OCI-LY1 (cell line): ENCODE measurements at regions not wholly inside any gene's neighbourhood (a gene's known extent, or its start where the extent isn't known, plus 50 kb on each side); places are given as distances from the start of the nearest gene placed in this dataset.

ENCODE experiments used
- H2AFZ ChIP-seq: fragments of 200-600 bp; sonication (generic), shearing (Covaris generic); 2 replicates; pipeline ENCODE4 v1.6.0; 2014; ENCODE audit warnings: antibody characterized with exemption, mild to moderate bottlenecking, low read length
- H3F3A ChIP-seq: fragments of 200-600 bp; sonication (generic), shearing (Covaris generic); 2 replicates; pipeline ENCODE4 v1.6.0; 2014; ENCODE audit warnings: mild to moderate bottlenecking, antibody characterized with exemption, low read length, moderate library complexity; ENCODE audit not compliant: insufficient read depth
- H3K27ac ChIP-seq: fragments of 200-600 bp; sonication (generic); 2 replicates; pipeline ENCODE4 v1.5.1; 2014; ENCODE audit warnings: low read length, mixed run types, mild to moderate bottlenecking, low read depth; ENCODE audit not compliant: poor library complexity, severe bottlenecking
- H3K27me3 ChIP-seq: fragments of 200-600 bp; sonication (generic); 2 replicates; pipeline ENCODE4 v1.6.0; 2014; ENCODE audit warnings: antibody characterized with exemption, mild to moderate bottlenecking, low read length, moderate library complexity; ENCODE audit not compliant: insufficient read depth
- H3K36me3 ChIP-seq: fragments of 200-600 bp; sonication (generic); 2 replicates; pipeline ENCODE4 v1.6.1; 2014; ENCODE audit warnings: mild to moderate bottlenecking, antibody characterized with exemption, low read length, moderate library complexity, mixed read lengths; ENCODE audit not compliant: insufficient read depth
- H3K4me1 ChIP-seq: fragments of 200-600 bp; sonication (generic); 2 replicates; pipeline ENCODE4 v1.5.1; 2014; ENCODE audit warnings: mild to moderate bottlenecking, low read length, moderate library complexity; ENCODE audit not compliant: insufficient read depth, severe bottlenecking
- H3K4me2 ChIP-seq: fragments of 200-600 bp; sonication (generic), shearing (Covaris generic); 2 replicates; pipeline ENCODE4 v1.6.1; 2014; ENCODE audit warnings: low read length
- H3K4me3 ChIP-seq: fragments of 200-600 bp; sonication (generic); 2 replicates; pipeline ENCODE4 v1.5.1; 2014; ENCODE audit warnings: low read length, low read depth, mild to moderate bottlenecking, mixed read lengths; ENCODE audit not compliant: poor library complexity, severe bottlenecking
- H3K79me2 ChIP-seq: fragments of 200-600 bp; shearing (Covaris generic); 2 replicates; pipeline ENCODE4 v1.6.1; 2016; ENCODE audit warnings: mixed run types, low read length, mixed read lengths; ENCODE audit not compliant: insufficient read depth
- H3K9ac ChIP-seq: fragments of 200-600 bp; sonication (generic), shearing (Covaris generic); 2 replicates; pipeline ENCODE4 v1.6.1; 2014; ENCODE audit warnings: mild to moderate bottlenecking, low read length, mixed read lengths
- H3K9me2 ChIP-seq: fragments of 200-600 bp; sonication (generic), shearing (Covaris generic); 2 replicates; pipeline ENCODE4 v1.6.1; 2014; ENCODE audit warnings: low read depth, mild to moderate bottlenecking, low read length, mixed read lengths
- H3K9me3 ChIP-seq: fragments of 200-600 bp; shearing (Covaris generic); 2 replicates; pipeline ENCODE4 v1.6.1; 2014; ENCODE audit warnings: low read length, mixed read lengths
- H4K20me1 ChIP-seq: fragments of 200-600 bp; sonication (generic), shearing (Covaris generic); 2 replicates; pipeline ENCODE4 v1.6.0; 2016; ENCODE audit warnings: mild to moderate bottlenecking, low read length; ENCODE audit not compliant: insufficient read depth
- EZH2 ChIP-seq: fragments of 200-600 bp; sonication (generic), shearing (Covaris generic); IDR thresholded peaks from 2 replicates; pipeline ENCODE4 v1.8.0; 2017; ENCODE audit warnings: borderline replicate concordance, mixed run types, mild to moderate bottlenecking, antibody characterized with exemption, low read length, moderate library complexity, mixed read lengths
- TF ChIP-seq, protein P1 (sequence below): fragments of 200-600 bp; sonication (generic), shearing (Covaris generic); IDR thresholded peaks from 2 replicates; pipeline ENCODE4 v1.5.1; 2017; ENCODE audit warnings: mild to moderate bottlenecking, antibody characterized with exemption, low read length, moderate library complexity, mixed read lengths

DNA sequence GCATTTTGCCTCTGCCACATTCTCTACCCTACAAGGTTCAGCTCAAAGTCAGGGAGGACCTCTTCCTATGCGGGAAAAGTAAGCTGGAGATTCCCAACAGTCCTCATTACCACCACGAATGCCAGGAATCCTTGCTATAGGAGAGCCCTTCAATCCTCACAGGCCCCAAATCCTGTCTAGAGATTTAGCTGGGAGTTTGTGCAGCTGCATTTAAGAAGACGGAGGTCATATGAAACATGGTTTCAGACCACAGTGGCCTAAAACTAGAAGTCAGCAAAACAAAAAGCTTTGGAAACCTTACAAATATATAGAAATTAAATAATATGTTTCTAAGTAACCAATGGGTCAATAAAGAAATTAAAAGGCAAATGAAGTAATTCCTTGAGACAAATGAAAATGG lies 415.3 kb upstream of the SETBP1 start:
- Histone ChIP-seq H3K4me1 (no peaks in the 10 kb centered on the region), H3K9me2 (no peaks in the 10 kb centered on the region), H3K27ac (no peak overlapping the region), H3K79me2 (no peaks in the 10 kb centered on the region), H3K36me3 (no peaks in the 10 kb centered on the region), H3K9me3 (no peaks in the 10 kb centered on the region), H2AFZ (no peak overlapping the region), H3K4me3 (no peak overlapping the region), H3K27me3 (no peaks in the 10 kb centered on the region), H3K9ac (no peak overlapping the region), H4K20me1 (no peaks in the 10 kb centered on the region), H3F3A (no peaks in the 10 kb centered on the region), H3K4me2 (no peak overlapping the region)
- TF ChIP-seq, protein P1, sequence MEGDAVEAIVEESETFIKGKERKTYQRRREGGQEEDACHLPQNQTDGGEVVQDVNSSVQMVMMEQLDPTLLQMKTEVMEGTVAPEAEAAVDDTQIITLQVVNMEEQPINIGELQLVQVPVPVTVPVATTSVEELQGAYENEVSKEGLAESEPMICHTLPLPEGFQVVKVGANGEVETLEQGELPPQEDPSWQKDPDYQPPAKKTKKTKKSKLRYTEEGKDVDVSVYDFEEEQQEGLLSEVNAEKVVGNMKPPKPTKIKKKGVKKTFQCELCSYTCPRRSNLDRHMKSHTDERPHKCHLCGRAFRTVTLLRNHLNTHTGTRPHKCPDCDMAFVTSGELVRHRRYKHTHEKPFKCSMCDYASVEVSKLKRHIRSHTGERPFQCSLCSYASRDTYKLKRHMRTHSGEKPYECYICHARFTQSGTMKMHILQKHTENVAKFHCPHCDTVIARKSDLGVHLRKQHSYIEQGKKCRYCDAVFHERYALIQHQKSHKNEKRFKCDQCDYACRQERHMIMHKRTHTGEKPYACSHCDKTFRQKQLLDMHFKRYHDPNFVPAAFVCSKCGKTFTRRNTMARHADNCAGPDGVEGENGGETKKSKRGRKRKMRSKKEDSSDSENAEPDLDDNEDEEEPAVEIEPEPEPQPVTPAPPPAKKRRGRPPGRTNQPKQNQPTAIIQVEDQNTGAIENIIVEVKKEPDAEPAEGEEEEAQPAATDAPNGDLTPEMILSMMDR: no peak

DNA sequence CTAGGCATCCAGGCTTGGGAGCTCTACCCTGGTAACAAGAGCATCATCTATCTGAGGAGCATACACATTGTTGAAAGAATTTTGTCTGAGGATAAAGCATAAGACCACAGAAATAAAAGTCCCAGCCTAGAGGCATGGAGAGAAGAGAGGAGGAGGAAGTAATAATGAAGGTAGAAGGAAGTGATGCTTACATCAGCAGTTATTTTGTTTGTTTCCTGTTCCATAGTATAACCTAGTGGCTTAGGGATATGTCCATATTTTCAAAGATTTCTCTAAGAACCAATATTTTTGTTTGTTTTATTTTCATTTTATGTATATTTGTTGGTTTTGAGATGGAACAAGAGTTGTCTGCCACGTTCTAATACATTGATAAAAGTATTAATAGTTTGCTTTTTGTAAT lies 407.4 kb upstream of the SETBP1 start:
- Histone ChIP-seq H3K4me3 (no peak overlapping the region), H3K9me3 (no peaks in the 10 kb centered on the region), H3K9ac (no peak overlapping the region), H3K4me2 (no peak overlapping the region), H3K4me1 (no peaks in the 10 kb centered on the region), H3K27ac (no peak overlapping the region), H3K36me3 (no peaks in the 10 kb centered on the region), H3F3A (no peaks in the 10 kb centered on the region), H3K79me2 (no peaks in the 10 kb centered on the region), H2AFZ (no peak overlapping the region), H3K9me2 (no peaks in the 10 kb centered on the region), H3K27me3 (no peaks in the 10 kb centered on the region), H4K20me1 (no peaks in the 10 kb centered on the region)
- TF ChIP-seq, protein P1: no peak
- TF ChIP-seq EZH2: no peak

DNA sequence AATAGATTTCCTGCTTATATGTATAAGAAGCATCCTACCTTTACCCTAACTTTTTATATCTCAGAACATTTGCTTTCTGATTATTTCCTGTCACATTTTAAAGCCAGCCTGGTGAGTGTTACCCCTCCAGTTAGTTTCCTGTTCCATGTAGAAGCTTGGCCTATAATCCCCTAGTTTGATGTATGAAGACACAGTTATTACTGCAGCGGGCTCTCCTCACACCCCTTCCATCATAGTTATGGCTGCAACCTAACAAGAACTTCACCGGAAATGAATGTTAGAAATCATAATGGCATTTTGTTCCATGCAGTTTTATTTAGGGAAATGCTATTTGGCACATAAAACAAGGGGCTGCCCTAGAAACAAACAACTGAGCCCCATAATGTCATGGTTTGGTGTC lies 400.2 kb upstream of the SETBP1 start:
- Histone ChIP-seq H3K4me2 (no peak overlapping the region), H3K4me3 (no peak overlapping the region), H3K9ac (no peak overlapping the region), H3K36me3 (no peaks in the 10 kb centered on the region), H3K27ac (no peak overlapping the region), H3K27me3 (no peaks in the 10 kb centered on the region), H4K20me1 (no peaks in the 10 kb centered on the region), H3K79me2 (no peaks in the 10 kb centered on the region), H3K9me3 (no peaks in the 10 kb centered on the region), H2AFZ (no peak overlapping the region), H3F3A (no peaks in the 10 kb centered on the region; the same call in 1 of the 2 replicates), H3K4me1 (no peaks in the 10 kb centered on the region), H3K9me2 (no peaks in the 10 kb centered on the region)
- TF ChIP-seq, protein P1: no peak
- TF ChIP-seq EZH2: no peak
